Amygdala (tissue), 56 donors: ENCODE measurements at regions not wholly inside any gene's neighbourhood (a gene's known extent, or its start where the extent isn't known, plus 50 kb on each side); places are given as distances from the start of the nearest gene placed in this dataset.
"Not testable (repeated sequence)": the region's sequence is repeated elsewhere in the genome, so short reads cannot be mapped to it uniquely, and the experiment has no call there.

Experiments
- DNase-seq, 56 donors: peaks; one replicate each; lab custom pipeline; 2025; lab: John Stamatoyannopoulos, UW

- DNase-seq = no peak
Measured at GRCh38 chrX:97984641-97985040, 1100.9 kb downstream of the RPA4 start.

- no peak for DNase-seq
Measured at GRCh38 chrX:97985096-97985495, 1101.4 kb downstream of the RPA4 start.

- DNase-seq = no peak
Measured at GRCh38 chrX:97987979-97988378, 1104.3 kb downstream of the RPA4 start.

GRCh38 chrX:97995834-97996233 is 1112.1 kb downstream of the RPA4 start:
- DNase-seq = no peak

- no peak for DNase-seq
Measured at GRCh38 chrX:98028691-98029090, 1145.0 kb downstream of the RPA4 start.

- no peak for DNase-seq
Measured at GRCh38 chrX:98029861-98030260, 1146.2 kb downstream of the RPA4 start.

- DNase-seq = no peak
Measured at GRCh38 chrX:98057176-98057575, 1173.5 kb downstream of the RPA4 start.

- DNase-seq = no peak
Measured at GRCh38 chrX:98065151-98065550, 1181.4 kb downstream of the RPA4 start.

GRCh38 chrX:98067611-98068010 is 1183.9 kb downstream of the RPA4 start:
- DNase-seq = no peak

- no peak for DNase-seq
Measured at GRCh38 chrX:98068024-98068580, 1184.4 kb downstream of the RPA4 start.

GRCh38 chrX:98071331-98071730 is 1187.6 kb downstream of the RPA4 start:
- no peak for DNase-seq

GRCh38 chrX:98077440-98077839 is 1193.7 kb downstream of the RPA4 start:
- DNase-seq = no peak

GRCh38 chrX:98111684-98112083 is 1228.0 kb downstream of the RPA4 start:
- DNase-seq = no peak

- DNase-seq = no peak
Measured at GRCh38 chrX:98114021-98114420, 1230.3 kb downstream of the RPA4 start.

GRCh38 chrX:98141466-98141865 is 1257.8 kb downstream of the RPA4 start:
- no peak for DNase-seq

GRCh38 chrX:98191003-98191402 is 1307.3 kb downstream of the RPA4 start:
- no peak for DNase-seq

GRCh38 chrX:98194036-98194435 is 1310.3 kb downstream of the RPA4 start:
- no peak for DNase-seq

GRCh38 chrX:98203800-98204199 is 1320.1 kb downstream of the RPA4 start:
- no peak for DNase-seq

GRCh38 chrX:98207947-98208346 is 1324.2 kb downstream of the RPA4 start:
- no peak for DNase-seq

GRCh38 chrX:98231003-98231402 is 1347.3 kb downstream of the RPA4 start:
- no peak for DNase-seq

GRCh38 chrX:98240061-98240460 is 1356.4 kb downstream of the RPA4 start:
- DNase-seq = not testable (repeated sequence)

- DNase-seq = no peak
Measured at GRCh38 chrX:98263135-98263534, 1379.4 kb downstream of the RPA4 start.

GRCh38 chrX:98289726-98290125 is 1406.0 kb downstream of the RPA4 start:
- no peak for DNase-seq
